ENCODE measurements at regions not wholly inside any gene's neighbourhood (a gene's known extent, or its start where the extent isn't known, plus 50 kb on each side); places are given as distances from the start of the nearest gene placed in this dataset.

GRCh38 chr13:85249151-85249550 is 550.1 kb downstream of the SLITRK6 start:
- H3K4me3 ChIP-seq (ENCODE audit: low read depth, low read length) = no peak overlapping the region
- TF ChIP-seq, protein P1, sequence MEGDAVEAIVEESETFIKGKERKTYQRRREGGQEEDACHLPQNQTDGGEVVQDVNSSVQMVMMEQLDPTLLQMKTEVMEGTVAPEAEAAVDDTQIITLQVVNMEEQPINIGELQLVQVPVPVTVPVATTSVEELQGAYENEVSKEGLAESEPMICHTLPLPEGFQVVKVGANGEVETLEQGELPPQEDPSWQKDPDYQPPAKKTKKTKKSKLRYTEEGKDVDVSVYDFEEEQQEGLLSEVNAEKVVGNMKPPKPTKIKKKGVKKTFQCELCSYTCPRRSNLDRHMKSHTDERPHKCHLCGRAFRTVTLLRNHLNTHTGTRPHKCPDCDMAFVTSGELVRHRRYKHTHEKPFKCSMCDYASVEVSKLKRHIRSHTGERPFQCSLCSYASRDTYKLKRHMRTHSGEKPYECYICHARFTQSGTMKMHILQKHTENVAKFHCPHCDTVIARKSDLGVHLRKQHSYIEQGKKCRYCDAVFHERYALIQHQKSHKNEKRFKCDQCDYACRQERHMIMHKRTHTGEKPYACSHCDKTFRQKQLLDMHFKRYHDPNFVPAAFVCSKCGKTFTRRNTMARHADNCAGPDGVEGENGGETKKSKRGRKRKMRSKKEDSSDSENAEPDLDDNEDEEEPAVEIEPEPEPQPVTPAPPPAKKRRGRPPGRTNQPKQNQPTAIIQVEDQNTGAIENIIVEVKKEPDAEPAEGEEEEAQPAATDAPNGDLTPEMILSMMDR (IDR thresholded peaks at IDR 0.05; ENCODE audit: low read depth, low read length, missing control alignments) = no peak
- DNase-seq (ENCODE audit: low read depth) = no peak

- TF ChIP-seq, protein P1 (IDR thresholded peaks at IDR 0.05; ENCODE audit: low read depth, low read length, missing control alignments) = no peak
- DNase-seq (ENCODE audit: low read depth) = no peak
- no peak overlapping the region for H3K4me3 ChIP-seq (ENCODE audit: low read depth, low read length)
Measured at GRCh38 chr13:85247780-85248179, 551.4 kb downstream of the SLITRK6 start.

DNA sequence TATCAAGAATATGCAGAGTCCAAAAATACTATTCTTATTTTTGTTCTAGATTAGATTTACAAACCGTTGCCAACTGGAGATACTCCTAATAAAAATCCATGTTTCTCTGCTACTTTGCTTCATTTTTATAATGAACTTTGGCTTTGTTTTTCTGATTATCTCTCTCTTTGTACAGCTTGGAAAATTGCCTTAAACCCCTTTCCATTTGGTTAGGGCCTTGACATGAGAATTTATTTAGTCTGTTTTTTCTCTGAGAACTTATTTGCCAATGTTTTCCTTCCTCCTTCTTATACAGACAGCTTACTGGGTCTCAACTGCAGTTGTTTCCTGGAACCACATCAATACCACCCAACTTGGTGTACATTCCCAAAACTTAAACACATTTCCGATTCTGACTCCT is 555.4 kb downstream of the SLITRK6 start:
- TF ChIP-seq, protein P1 (IDR thresholded peaks at IDR 0.05; ENCODE audit: low read depth, low read length, missing control alignments) = no peak
- no peak overlapping the region for H3K4me3 ChIP-seq (ENCODE audit: low read depth, low read length)
- DNase-seq (ENCODE audit: low read depth) = no peak

- TF ChIP-seq, protein P1 (IDR thresholded peaks at IDR 0.05; ENCODE audit: low read depth, low read length, missing control alignments) = no peak
- no peak overlapping the region for H3K4me3 ChIP-seq (ENCODE audit: low read depth, low read length)
- no peak for DNase-seq (ENCODE audit: low read depth)
Measured at GRCh38 chr13:85241060-85241459, 558.2 kb downstream of the SLITRK6 start.

DNA sequence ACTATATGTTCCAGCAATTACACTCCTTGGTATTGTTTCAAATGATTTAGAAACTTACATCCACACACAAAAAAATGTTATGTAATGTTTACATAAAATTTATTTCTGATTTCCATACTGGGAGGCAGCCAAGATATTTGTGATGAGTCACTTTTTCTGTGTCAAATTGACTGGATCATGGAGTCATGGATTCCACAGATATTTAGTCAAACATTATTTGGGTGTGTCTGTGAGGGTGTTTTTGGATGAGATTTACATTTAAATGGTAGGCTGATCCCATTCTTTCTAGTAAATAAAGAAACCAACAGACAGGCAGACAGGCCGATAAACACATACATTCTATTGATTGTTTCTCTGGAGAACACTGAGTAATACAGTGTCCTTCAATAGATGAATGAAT is 562.8 kb downstream of the SLITRK6 start:
- DNase-seq (ENCODE audit: low read depth) = no peak
- TF ChIP-seq, protein P1 (IDR thresholded peaks at IDR 0.05; ENCODE audit: low read depth, low read length, missing control alignments) = no peak
- H3K4me3 ChIP-seq (ENCODE audit: low read depth, low read length) = no peak overlapping the region

DNA sequence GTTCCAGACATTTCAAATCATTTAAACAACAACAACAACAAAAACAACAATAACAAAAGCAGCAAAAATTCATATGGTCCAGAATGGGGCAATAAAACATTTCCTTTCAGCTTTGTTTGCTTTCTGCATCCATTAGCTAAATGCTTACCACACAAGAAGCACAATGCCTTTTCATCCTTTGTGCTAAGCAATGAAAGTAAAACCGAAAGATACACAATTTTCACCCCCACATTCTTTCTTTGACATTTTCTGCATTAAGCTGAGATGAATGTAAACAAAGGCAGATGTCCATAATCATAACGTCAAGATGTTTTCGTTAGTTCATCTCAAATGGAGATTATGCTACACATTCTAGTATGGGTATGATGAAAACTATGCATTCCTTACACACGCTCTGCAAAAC is 568.5 kb downstream of the SLITRK6 start:
- TF ChIP-seq, protein P1 (IDR thresholded peaks at IDR 0.05; ENCODE audit: low read depth, low read length, missing control alignments) = no peak
- H3K4me3 ChIP-seq (ENCODE audit: low read depth, low read length) = no peak overlapping the region
- DNase-seq (ENCODE audit: low read depth) = no peak

- no peak for DNase-seq (ENCODE audit: low read depth)
- TF ChIP-seq, protein P1 (IDR thresholded peaks at IDR 0.05; ENCODE audit: low read depth, low read length, missing control alignments) = no peak
- H3K4me3 ChIP-seq (ENCODE audit: low read depth, low read length) = no peak overlapping the region
Measured at GRCh38 chr13:85228692-85229091, 570.5 kb downstream of the SLITRK6 start.

Measured in GM12864 (cell line).